Aorta (tissue), 5 donors: ENCODE measurements at regions not wholly inside any gene's neighbourhood (a gene's known extent, or its start where the extent isn't known, plus 50 kb on each side); places are given as distances from the start of the nearest gene placed in this dataset.

Experiments
- ATAC-seq: fragments of 200-7000 bp; cut with Tn5 transposase; one replicate; pipeline ENCODE4 v1.9.1; 2022; ENCODE audit warnings: moderate library complexity; ENCODE audit not compliant: low FRiP score
- DNase-seq, 2 donors: peaks; one replicate each; pipeline ENCODE4 v3.0.0-alpha.2; 2020
- H3K27ac ChIP-seq, 2 donors: one replicate each; pipeline ENCODE4 v1.5.1; 2013; ENCODE audit warnings: low read length in 2 of 2, mild to moderate bottlenecking in 2 of 2, moderate library complexity in 2 of 2, control low read depth in 1 of 2, inconsistent platforms in 1 of 2, low read depth in 1 of 2
- H3K27me3 ChIP-seq, 2 donors: one replicate each; pipeline ENCODE4 v1.6.1; 2013; ENCODE audit warnings: control low read depth in 1 of 2, low read length in 1 of 2, mild to moderate bottlenecking in 1 of 2, moderate library complexity in 1 of 2; ENCODE audit not compliant: insufficient read depth in 2 of 2, control insufficient read depth in 1 of 2
- H3K36me3 ChIP-seq, 2 donors: one replicate each; pipeline ENCODE4 v1.6.1; 2013; ENCODE audit warnings: control low read depth in 1 of 2, low read length in 1 of 2, mild to moderate bottlenecking in 1 of 2; ENCODE audit not compliant: insufficient read depth in 2 of 2, control insufficient read depth in 1 of 2
- H3K4me1 ChIP-seq, 2 donors: one replicate each; pipeline ENCODE4 v1.6.1; 2013; ENCODE audit warnings: low read length in 2 of 2, control low read depth in 1 of 2, mild to moderate bottlenecking in 1 of 2, moderate library complexity in 1 of 2; ENCODE audit not compliant: insufficient read depth in 2 of 2, control insufficient read depth in 1 of 2
- H3K4me3 ChIP-seq, 2 donors: one replicate each; pipeline ENCODE4 v1.5.1; 2013; ENCODE audit warnings: low read length in 2 of 2, control low read depth in 1 of 2, mild to moderate bottlenecking in 1 of 2
- H3K9me3 ChIP-seq: one replicate; pipeline ENCODE4 v1.6.1; 2013; ENCODE audit warnings: mild to moderate bottlenecking, low read length; ENCODE audit not compliant: control insufficient read depth
- whole genome bisulfite sequencing, 2 donors: extraction: QIAGEN DNeasy Blood & Tissue Kit; methylation state at CpG; one replicate each; pipeline ENCODE4 v1.1.7; 2013; 5-methylcytosine and 5-hydroxymethylcytosine counted together
- intact Hi-C, 2 donors: fragments of 100-400 bp; cut with DNase I; formaldehyde crosslinking; loops; one replicate each; pipeline versions ENCODE4 v1.14.2 to v1.15.0; 2022
- donor health status: healthy with polysubstance abuse.
- donor health status: Bipolar disorder and iron deficiency.
- donor health status: DM: no; HTN: no; CAD: no.
- donor health status: DM: no; HTN: no; CAD: no.
- donor health status: DM: yes; HTN: yes; CAD: no.

- H3K4me1 ChIP-seq: no peaks in the 10 kb centered on the region
- no peaks in the 10 kb centered on the region for H3K36me3 ChIP-seq
- WGBS, 2 donors: 90 to 94% methylated on average over 4 of the region's 4 CpGs
- DNase-seq: no peak
- ATAC-seq: peak; percentile 60
- no peak overlapping the region for H3K27ac ChIP-seq
- intact Hi-C loops: no loop called here
- H3K4me3 ChIP-seq: no peak overlapping the region
- no peaks in the 10 kb centered on the region for H3K27me3 ChIP-seq
- no peaks in the 10 kb centered on the region for H3K9me3 ChIP-seq
These were observed 82.2 kb upstream of the TLE1 start for GRCh38 chr9:81771571-81771970.

GRCh38 chr9:81772144-81772543 lies 82.8 kb upstream of the TLE1 start:
- ATAC-seq: no peak
- no peak for DNase-seq
- intact Hi-C loops: no loop called here
- Histone ChIP-seq H3K27ac (no peak overlapping the region), H3K36me3 (no peaks in the 10 kb centered on the region), H3K27me3 (no peaks in the 10 kb centered on the region), H3K4me3 (no peak overlapping the region), H3K4me1 (no peaks in the 10 kb centered on the region), H3K9me3 (no peaks in the 10 kb centered on the region)
- WGBS, 2 donors: 5 to 9% methylated on average over 1 of the region's 1 CpG

- no peaks in the 10 kb centered on the region for H3K4me1 ChIP-seq
- intact Hi-C loops: no loop called here
These were observed 87.0 kb upstream of the TLE1 start for GRCh38 chr9:81776390-81776789.

GRCh38 chr9:81776834-81777233 lies 87.5 kb upstream of the TLE1 start:
- intact Hi-C loops: no loop called here
- Histone ChIP-seq H3K27ac (no peak overlapping the region), H3K36me3 (no peaks in the 10 kb centered on the region), H3K27me3 (no peaks in the 10 kb centered on the region), H3K9me3 (no peaks in the 10 kb centered on the region), H3K4me3 (no peak overlapping the region), H3K4me1 (no peaks in the 10 kb centered on the region)
- 33 to 38% methylated on average over 2 of the region's 2 CpGs for WGBS, 2 donors
- ATAC-seq (no peak), DNase-seq (no peak)

More at GRCh38 chr9:81776390-81776789, 87.0 kb upstream of the TLE1 start:
- ATAC-seq (peak; percentile 33), DNase-seq (no peak)
- 86 to 90% methylated on average over 1 of the region's 1 CpG for WGBS, 2 donors
- Histone ChIP-seq H3K27me3 (no peaks in the 10 kb centered on the region), H3K27ac (no peak overlapping the region), H3K4me3 (no peak overlapping the region), H3K9me3 (no peaks in the 10 kb centered on the region), H3K36me3 (no peaks in the 10 kb centered on the region)

- Histone ChIP-seq H3K9me3 (no peaks in the 10 kb centered on the region), H3K4me1 (no peaks in the 10 kb centered on the region), H3K27me3 (no peaks in the 10 kb centered on the region), H3K36me3 (no peaks in the 10 kb centered on the region), H3K27ac (no peak overlapping the region), H3K4me3 (no peak overlapping the region)
- ATAC-seq (no peak), DNase-seq (no peak)
- WGBS, 2 donors: 1 to 5% methylated on average over 3 of the region's 3 CpGs
- intact Hi-C loops: no loop called here
These were observed 88.1 kb upstream of the TLE1 start for GRCh38 chr9:81777482-81777881.

- Histone ChIP-seq H3K9me3 (no peaks in the 10 kb centered on the region), H3K4me1 (peaks cover 0 to 1% of the 10 kb centered on the region in 2 donors), H3K36me3 (no peaks in the 10 kb centered on the region), H3K27me3 (no peaks in the 10 kb centered on the region), H3K27ac (no peak overlapping the region), H3K4me3 (no peak overlapping the region)
- no peak for ATAC-seq
- intact Hi-C loops: no loop called here
- 93 to 96% methylated on average over 10 of the region's 10 CpGs for WGBS, 2 donors
- no peak for DNase-seq
These were observed 93.1 kb upstream of the TLE1 start for GRCh38 chr9:81782313-81782995.

- H3K4me1 ChIP-seq: peaks cover 0 to 1% of the 10 kb centered on the region in 2 donors
- H3K4me3 ChIP-seq: no peak overlapping the region
- H3K36me3 ChIP-seq: no peaks in the 10 kb centered on the region
- no peaks in the 10 kb centered on the region for H3K9me3 ChIP-seq
- DNase-seq (peak; percentile 67 to 78), ATAC-seq (peak; percentile 82)
- WGBS, 2 donors: 91 to 92% methylated on average over 4 of the region's 4 CpGs
- H3K27ac ChIP-seq: no peak overlapping the region
- no peaks in the 10 kb centered on the region for H3K27me3 ChIP-seq
- intact Hi-C loops: no loop called here
These were observed 98.6 kb upstream of the TLE1 start for GRCh38 chr9:81787747-81788632.

- intact Hi-C loops: no loop called here
- H3K27ac ChIP-seq: no peak overlapping the region
- no peak overlapping the region for H3K4me3 ChIP-seq
- H3K4me1 ChIP-seq: peaks cover 0 to 1% of the 10 kb centered on the region in 2 donors
- no peak for DNase-seq
- no peaks in the 10 kb centered on the region for H3K36me3 ChIP-seq
- ATAC-seq: no peak
- H3K9me3 ChIP-seq: no peaks in the 10 kb centered on the region
- H3K27me3 ChIP-seq: no peaks in the 10 kb centered on the region
- WGBS, 2 donors: 83 to 100% methylated on average over 1 of the region's 1 CpG
These were observed 100.4 kb upstream of the TLE1 start for GRCh38 chr9:81789721-81790120.

GRCh38 chr9:81790166-81790565 lies 100.8 kb upstream of the TLE1 start:
- intact Hi-C loops: no loop called here
- no peak overlapping the region for H3K27ac ChIP-seq
- H3K9me3 ChIP-seq: no peaks in the 10 kb centered on the region
- WGBS, 2 donors: 96 to 98% methylated on average over 2 of the region's 2 CpGs
- H3K36me3 ChIP-seq: no peaks in the 10 kb centered on the region
- H3K4me3 ChIP-seq: no peak overlapping the region
- no peaks in the 10 kb centered on the region for H3K27me3 ChIP-seq
- ATAC-seq (no peak), DNase-seq (no peak)
- H3K4me1 ChIP-seq: peaks cover 0 to 1% of the 10 kb centered on the region in 2 donors
